Transverse colon (tissue), 4 donors: ENCODE measurements at regions not wholly inside any gene's neighbourhood (a gene's known extent, or its start where the extent isn't known, plus 50 kb on each side); places are given as distances from the start of the nearest gene placed in this dataset.
A peak's percentile ranks its signal among the peaks of the same experiment; 100 is the strongest.

Experiments used
- DNase-seq: peaks from one replicate; pipeline ENCODE4 v3.0.0-alpha.2; 2019
- H3K27ac ChIP-seq, 4 donors: fragments of 200-600 bp; sonication (generic); 2 replicates each; pipeline ENCODE4 v1.5.1; 2016 to 2018; ENCODE audit warnings: inconsistent platforms in 4 of 4
- H3K27me3 ChIP-seq: fragments of 200-600 bp; sonication (generic); 2 replicates; pipeline ENCODE4 v1.5.1; 2017; ENCODE audit warnings: inconsistent platforms
- H3K36me3 ChIP-seq, 4 donors: fragments of 200-600 bp; sonication (generic); 2 replicates each; pipeline ENCODE4 v1.5.1; 2017 to 2019; ENCODE audit warnings: inconsistent platforms in 4 of 4
- H3K4me1 ChIP-seq, 4 donors: fragments of 200-600 bp; sonication (generic); 2 replicates each; pipeline ENCODE4 v1.5.1; 2017 to 2020; ENCODE audit warnings: inconsistent platforms in 4 of 4
- H3K4me3 ChIP-seq, 4 donors: fragments of 200-600 bp; sonication (generic); 1 replicate in 1 of 4; 2 replicates in 3 of 4; pipeline versions ENCODE4 v1.5.1 to v1.6.1; 2017 to 2019; ENCODE audit warnings: inconsistent platforms in 4 of 4
- H3K9me3 ChIP-seq, 2 donors: fragments of 200-600 bp; sonication (generic); 2 replicates each; pipeline ENCODE4 v1.5.1; 2017 to 2019; ENCODE audit warnings: inconsistent platforms in 2 of 2
- CTCF ChIP-seq, 5 experiments: fragments of 200-600 bp in 3 of 5; fragments of 450-650 bp in 2 of 5; sonication (generic) in 3 of 5; IDR thresholded peaks; 1 replicate in 2 of 5; 2 replicates in 3 of 5; pipeline ENCODE4 v1.5.1; 2016 to 2017; ENCODE audit warnings: antibody characterized with exemption in 5 of 5, inconsistent platforms in 3 of 5, mild to moderate bottlenecking in 2 of 5, moderate library complexity in 1 of 5
- EP300 ChIP-seq: sonication (generic); formaldehyde crosslinking; IDR thresholded peaks from one replicate; pipeline ENCODE4 v1.6.1; 2017; ENCODE audit warnings: antibody characterized with exemption, low read depth
- POLR2A ChIP-seq: fragments of 450-650 bp; IDR thresholded peaks from one replicate; pipeline ENCODE4 v1.6.1; 2016; ENCODE audit warnings: antibody characterized with exemption, mild to moderate bottlenecking, moderate library complexity
- POLR2AphosphoS5 ChIP-seq, 3 donors: sonication (generic); formaldehyde crosslinking; IDR thresholded peaks; one replicate each; pipeline ENCODE4 v1.6.1; 2016; ENCODE audit warnings: antibody characterized with exemption in 3 of 3
- WGBS, 2 donors: methylation state at CpG; one replicate each; pipeline ENCODE4 v1.1.5; 2018; ENCODE audit warnings: low coverage in 1 of 2; 5-methylcytosine and 5-hydroxymethylcytosine counted together
- in situ Hi-C, 4 donors: fragments of 200-750 bp; cut with MboI; loops; one replicate each; pipeline versions ENCODE4 v1.15.0 to v1.15.1; 2017; ENCODE audit warnings: low sequenced_read_pairs in 3 of 4, low pct_ligation_motif_present in 1 of 4, low pct_unique_long_range_greater_than_20kb in 1 of 4
- intact Hi-C: fragments of 100-400 bp; cut with DNase I; formaldehyde crosslinking; loops from one replicate; pipeline ENCODE4 v1.15.1; 2023; ENCODE audit warnings: low total_unique reads

- intact Hi-C loops (no loop called here), in situ Hi-C loops (no loop called here)
- Histone ChIP-seq H3K27me3 (no peaks in the 10 kb centered on the region), H3K4me1 (peaks cover 0 to 15% (median 8%) of the 10 kb centered on the region in 4 donors), H3K4me3 (no peak overlapping the region), H3K27ac (peak overlapping the region in 3 of 4 donors; percentile 49 to 74 (median 57)), H3K36me3 (no peaks in the 10 kb centered on the region), H3K9me3 (no peaks in the 10 kb centered on the region)
- TF ChIP-seq POLR2AphosphoS5 (IDR thresholded peaks at IDR 0.05), result no peak
- no peak for TF ChIP-seq CTCF (IDR thresholded peaks at IDR 0.05)
- TF ChIP-seq EP300, result no peak
- TF ChIP-seq POLR2A, result no peak
- 0 to 12% methylated on average over 1 to 6 of the region's 6 CpGs for WGBS, 2 donors
- DNase-seq, result peak; percentile 50
Measured at GRCh38 chr17:55962951-55963401, 190.3 kb upstream of the ANKFN1 start.

GRCh38 chr17:55964191-55964590 lies 189.1 kb upstream of the ANKFN1 start:
- no peaks in the 10 kb centered on the region for H3K9me3 ChIP-seq
- no peak for DNase-seq
- H3K27me3 ChIP-seq, result no peaks in the 10 kb centered on the region
- intact Hi-C loops (no loop called here), in situ Hi-C loops (no loop called here)
- no peak overlapping the region for H3K27ac ChIP-seq
- 94 to 100% methylated on average over 4 to 5 of the region's 5 CpGs for WGBS, 2 donors
- TF ChIP-seq CTCF (IDR thresholded peaks at IDR 0.05) (no peak), EP300 (no peak), POLR2AphosphoS5 (IDR thresholded peaks at IDR 0.05) (no peak), POLR2A (no peak)
- no peak overlapping the region for H3K4me3 ChIP-seq
- no peaks in the 10 kb centered on the region for H3K36me3 ChIP-seq
- peaks cover 0 to 15% (median 8%) of the 10 kb centered on the region in 4 donors for H3K4me1 ChIP-seq

GRCh38 chr17:55965051-55965450 lies 188.2 kb upstream of the ANKFN1 start:
- intact Hi-C loops (no loop called here), in situ Hi-C loops (no loop called here)
- no peak overlapping the region for H3K27ac ChIP-seq
- no peaks in the 10 kb centered on the region for H3K9me3 ChIP-seq
- H3K27me3 ChIP-seq, result no peaks in the 10 kb centered on the region
- H3K36me3 ChIP-seq, result no peaks in the 10 kb centered on the region
- H3K4me3 ChIP-seq, result no peak overlapping the region
- TF ChIP-seq POLR2A, result no peak
- TF ChIP-seq CTCF (IDR thresholded peaks at IDR 0.05), result no peak
- DNase-seq, result no peak
- H3K4me1 ChIP-seq, result peaks cover 0 to 15% (median 8%) of the 10 kb centered on the region in 4 donors

GRCh38 chr17:55969562-55970324 lies 183.5 kb upstream of the ANKFN1 start:
- H3K9me3 ChIP-seq, result no peaks in the 10 kb centered on the region
- no peaks in the 10 kb centered on the region for H3K36me3 ChIP-seq
- intact Hi-C loops (no loop called here), in situ Hi-C loops (loop anchor here in 1 of 4 donors (10.0 kb wide), 1 partner anchor 65 kb away; no protein-coding TSS in a partner anchor)
- DNase-seq, result no peak
- H3K27me3 ChIP-seq, result no peaks in the 10 kb centered on the region
- no peak overlapping the region for H3K27ac ChIP-seq
- TF ChIP-seq EP300 (no peak), CTCF (IDR thresholded peaks at IDR 0.05) (no peak), POLR2A (no peak)
- WGBS, 2 donors, result 64 to 76% methylated on average over 3 of the region's 3 CpGs
- H3K4me3 ChIP-seq, result no peak overlapping the region
- no peaks in the 10 kb centered on the region for H3K4me1 ChIP-seq
